ENCODE measurements at regions not wholly inside any gene's neighbourhood (a gene's known extent, or its start where the extent isn't known, plus 50 kb on each side); places are given as distances from the start of the nearest gene placed in this dataset.

GRCh38 chr20:7355051-7355450, 585.2 kb downstream of the HAO1 start:
- H3K36me3 Mint-ChIP-seq (ENCODE audit: low read depth), result no peaks in the 10 kb centered on the region
- H3K27me3 Mint-ChIP-seq (ENCODE audit: low read depth), result no peaks in the 10 kb centered on the region
- no peak overlapping the region for H3K27ac Mint-ChIP-seq
- intact Hi-C loops (cut with micrococcal nuclease), result no loop called here
- no peaks in the 10 kb centered on the region for H3K4me1 Mint-ChIP-seq (ENCODE audit: low read depth)
- H3K4me3 Mint-ChIP-seq, result no peak overlapping the region
- H3K9me3 Mint-ChIP-seq, result peaks cover 7% of the 10 kb centered on the region
- DNase-seq, result no peak
- CTCF ChIA-PET, result no interaction called here

- CTCF ChIA-PET, result no interaction called here
- H3K4me3 Mint-ChIP-seq, result no peak overlapping the region
- no peaks in the 10 kb centered on the region for H3K36me3 Mint-ChIP-seq (ENCODE audit: low read depth)
- H3K27ac Mint-ChIP-seq, result no peak overlapping the region
- DNase-seq, result no peak
- intact Hi-C loops (cut with micrococcal nuclease), result no loop called here
- H3K9me3 Mint-ChIP-seq, result peaks cover 4% of the 10 kb centered on the region
- no peaks in the 10 kb centered on the region for H3K4me1 Mint-ChIP-seq (ENCODE audit: low read depth)
- H3K27me3 Mint-ChIP-seq (ENCODE audit: low read depth), result no peaks in the 10 kb centered on the region
Observed at GRCh38 chr20:7358670-7359069, 581.6 kb downstream of the HAO1 start.

- H3K4me1 Mint-ChIP-seq (ENCODE audit: low read depth), result no peaks in the 10 kb centered on the region
- no peak for DNase-seq
- H3K27ac Mint-ChIP-seq, result no peak overlapping the region
- H3K4me3 Mint-ChIP-seq, result no peak overlapping the region
- CTCF ChIA-PET, result no interaction called here
- H3K36me3 Mint-ChIP-seq (ENCODE audit: low read depth), result no peaks in the 10 kb centered on the region
- H3K27me3 Mint-ChIP-seq (ENCODE audit: low read depth), result no peaks in the 10 kb centered on the region
- H3K9me3 Mint-ChIP-seq, result peaks cover 6% of the 10 kb centered on the region
- intact Hi-C loops (cut with micrococcal nuclease), result no loop called here
Observed at GRCh38 chr20:7359739-7360138, 580.5 kb downstream of the HAO1 start.

- Mint-ChIP-seq H3K9me3 (peaks cover 6% of the 10 kb centered on the region), H3K27me3 (ENCODE audit: low read depth) (no peaks in the 10 kb centered on the region), H3K4me1 (ENCODE audit: low read depth) (no peaks in the 10 kb centered on the region), H3K27ac (no peak overlapping the region), H3K36me3 (ENCODE audit: low read depth) (no peaks in the 10 kb centered on the region), H3K4me3 (no peak overlapping the region)
- CTCF ChIA-PET, result no interaction called here
- intact Hi-C loops (cut with micrococcal nuclease), result no loop called here
- DNase-seq, result no peak
Observed at GRCh38 chr20:7361321-7361720, 578.9 kb downstream of the HAO1 start.

GRCh38 chr20:7361931-7362330, 578.3 kb downstream of the HAO1 start:
- peaks cover 6% of the 10 kb centered on the region for H3K9me3 Mint-ChIP-seq
- no peaks in the 10 kb centered on the region for H3K4me1 Mint-ChIP-seq (ENCODE audit: low read depth)
- H3K27me3 Mint-ChIP-seq (ENCODE audit: low read depth), result no peaks in the 10 kb centered on the region
- CTCF ChIA-PET, result interaction anchor here (0.7 kb wide), 1 partner anchor 99 kb away, joined by 3 read pairs; no protein-coding TSS in a partner anchor
- no peak for DNase-seq
- no peak overlapping the region for H3K4me3 Mint-ChIP-seq
- intact Hi-C loops (cut with micrococcal nuclease), result no loop called here
- no peaks in the 10 kb centered on the region for H3K36me3 Mint-ChIP-seq (ENCODE audit: low read depth)
- H3K27ac Mint-ChIP-seq, result no peak overlapping the region

GRCh38 chr20:7362601-7363000, 577.7 kb downstream of the HAO1 start:
- no peaks in the 10 kb centered on the region for H3K4me1 Mint-ChIP-seq (ENCODE audit: low read depth)
- intact Hi-C loops (cut with micrococcal nuclease), result no loop called here
- no peak overlapping the region for H3K27ac Mint-ChIP-seq
- no peak for DNase-seq
- no peak overlapping the region for H3K4me3 Mint-ChIP-seq
- CTCF ChIA-PET, result interaction anchor here (0.7 kb wide), 1 partner anchor 100 kb away, joined by 3 read pairs; no protein-coding TSS in a partner anchor
- H3K36me3 Mint-ChIP-seq (ENCODE audit: low read depth), result no peaks in the 10 kb centered on the region
- no peaks in the 10 kb centered on the region for H3K27me3 Mint-ChIP-seq (ENCODE audit: low read depth)
- H3K9me3 Mint-ChIP-seq, result peaks cover 6% of the 10 kb centered on the region

GRCh38 chr20:7366189-7366588, 574.1 kb downstream of the HAO1 start:
- CTCF ChIA-PET, result no interaction called here
- no peak for DNase-seq
- Mint-ChIP-seq H3K4me1 (ENCODE audit: low read depth) (no peaks in the 10 kb centered on the region), H3K4me3 (no peak overlapping the region), H3K27me3 (ENCODE audit: low read depth) (no peaks in the 10 kb centered on the region), H3K27ac (no peak overlapping the region), H3K9me3 (peaks cover 2% of the 10 kb centered on the region), H3K36me3 (ENCODE audit: low read depth) (no peaks in the 10 kb centered on the region)
- intact Hi-C loops (cut with micrococcal nuclease), result no loop called here

GRCh38 chr20:7371518-7372163, 568.6 kb downstream of the HAO1 start:
- CTCF ChIA-PET, result no interaction called here
- no peaks in the 10 kb centered on the region for H3K4me1 Mint-ChIP-seq (ENCODE audit: low read depth)
- H3K27me3 Mint-ChIP-seq (ENCODE audit: low read depth), result no peaks in the 10 kb centered on the region
- no peaks in the 10 kb centered on the region for H3K36me3 Mint-ChIP-seq (ENCODE audit: low read depth)
- no peak overlapping the region for H3K4me3 Mint-ChIP-seq
- no peak for DNase-seq
- intact Hi-C loops (cut with micrococcal nuclease), result no loop called here
- H3K27ac Mint-ChIP-seq, result no peak overlapping the region
- H3K9me3 Mint-ChIP-seq, result no peaks in the 10 kb centered on the region

- CTCF ChIA-PET, result interaction anchor here (0.7 kb wide), 6 partner anchors 27 to 1219 kb away, joined by 3 to 4 read pairs (median 3); no protein-coding TSS in a partner anchor
Observed at GRCh38 chr20:7375905-7376304, 564.4 kb downstream of the HAO1 start.

GRCh38 chr20:7378864-7379605, 561.2 kb downstream of the HAO1 start:
- DNase-seq, result no peak
- no peaks in the 10 kb centered on the region for H3K9me3 Mint-ChIP-seq
- CTCF ChIA-PET, result no interaction called here
- H3K27me3 Mint-ChIP-seq (ENCODE audit: low read depth), result no peaks in the 10 kb centered on the region
- no peak overlapping the region for H3K27ac Mint-ChIP-seq
- no peak overlapping the region for H3K4me3 Mint-ChIP-seq
- H3K36me3 Mint-ChIP-seq (ENCODE audit: low read depth), result no peaks in the 10 kb centered on the region
- intact Hi-C loops (cut with micrococcal nuclease), result loop anchor here (5.0 kb wide), 2 partner anchors 552 to 1237 kb away; no protein-coding TSS in a partner anchor
- no peaks in the 10 kb centered on the region for H3K4me1 Mint-ChIP-seq (ENCODE audit: low read depth)

More at GRCh38 chr20:7375905-7376304, 564.4 kb downstream of the HAO1 start:
- DNase-seq, result no peak
- Mint-ChIP-seq H3K27ac (no peak overlapping the region), H3K36me3 (ENCODE audit: low read depth) (no peaks in the 10 kb centered on the region), H3K4me3 (no peak overlapping the region), H3K9me3 (no peaks in the 10 kb centered on the region), H3K4me1 (ENCODE audit: low read depth) (no peaks in the 10 kb centered on the region), H3K27me3 (ENCODE audit: low read depth) (no peaks in the 10 kb centered on the region)
- intact Hi-C loops (cut with micrococcal nuclease), result loop anchor here (2.0 to 5.0 kb wide), 3 partner anchors 549 to 1234 kb away; no protein-coding TSS in a partner anchor

- no peak overlapping the region for H3K4me3 Mint-ChIP-seq
- H3K9me3 Mint-ChIP-seq, result no peaks in the 10 kb centered on the region
- no peaks in the 10 kb centered on the region for H3K4me1 Mint-ChIP-seq (ENCODE audit: low read depth)
- CTCF ChIA-PET, result no interaction called here
- intact Hi-C loops (cut with micrococcal nuclease), result loop anchor here (5.0 kb wide), 2 partner anchors 552 to 1237 kb away; no protein-coding TSS in a partner anchor
- H3K36me3 Mint-ChIP-seq (ENCODE audit: low read depth), result no peaks in the 10 kb centered on the region
- DNase-seq, result no peak
- no peak overlapping the region for H3K27ac Mint-ChIP-seq
- H3K27me3 Mint-ChIP-seq (ENCODE audit: low read depth), result no peaks in the 10 kb centered on the region
Observed at GRCh38 chr20:7379621-7380220, 560.5 kb downstream of the HAO1 start.

GRCh38 chr20:7383216-7383615, 557.0 kb downstream of the HAO1 start:
- Mint-ChIP-seq H3K4me3 (no peak overlapping the region), H3K36me3 (ENCODE audit: low read depth) (no peaks in the 10 kb centered on the region), H3K9me3 (no peaks in the 10 kb centered on the region), H3K27me3 (ENCODE audit: low read depth) (no peaks in the 10 kb centered on the region), H3K27ac (no peak overlapping the region), H3K4me1 (ENCODE audit: low read depth) (no peaks in the 10 kb centered on the region)
- no peak for DNase-seq
- intact Hi-C loops (cut with micrococcal nuclease), result no loop called here
- CTCF ChIA-PET, result no interaction called here
